ENCODE measurements at regions not wholly inside any gene's neighbourhood (a gene's known extent, or its start where the extent isn't known, plus 50 kb on each side); places are given as distances from the start of the nearest gene placed in this dataset.

DNA sequence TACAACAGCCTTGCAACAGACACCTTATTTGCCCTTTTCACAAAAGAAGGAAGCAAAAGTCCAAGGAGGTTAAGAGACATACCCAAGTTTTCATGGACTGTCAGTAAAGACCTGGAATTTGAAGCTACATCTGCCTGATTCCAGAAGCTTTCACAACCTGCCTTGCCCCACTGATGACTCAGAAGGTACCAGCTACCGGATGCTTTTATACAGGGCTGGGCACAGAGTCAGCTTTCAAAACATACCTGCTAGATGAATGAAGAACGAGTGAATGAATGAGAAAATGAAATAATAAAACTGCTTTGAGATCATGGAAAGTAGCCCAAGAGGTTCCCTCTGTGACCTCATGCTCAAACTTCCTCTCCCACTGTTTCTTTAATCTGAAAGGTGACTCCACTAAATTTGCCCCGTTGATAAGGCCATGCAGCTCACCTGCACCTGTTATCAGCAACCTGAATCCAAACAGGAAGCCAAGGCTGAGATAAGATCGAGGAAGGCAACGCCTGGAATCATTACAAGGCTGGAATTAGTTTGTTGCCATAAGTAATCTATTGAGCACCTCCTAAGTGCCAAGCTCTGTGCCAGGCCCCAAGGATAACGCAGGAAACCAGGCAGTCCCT lies 151.5 kb downstream of the WDR11 start:
- TF ChIP-seq, protein P1, sequence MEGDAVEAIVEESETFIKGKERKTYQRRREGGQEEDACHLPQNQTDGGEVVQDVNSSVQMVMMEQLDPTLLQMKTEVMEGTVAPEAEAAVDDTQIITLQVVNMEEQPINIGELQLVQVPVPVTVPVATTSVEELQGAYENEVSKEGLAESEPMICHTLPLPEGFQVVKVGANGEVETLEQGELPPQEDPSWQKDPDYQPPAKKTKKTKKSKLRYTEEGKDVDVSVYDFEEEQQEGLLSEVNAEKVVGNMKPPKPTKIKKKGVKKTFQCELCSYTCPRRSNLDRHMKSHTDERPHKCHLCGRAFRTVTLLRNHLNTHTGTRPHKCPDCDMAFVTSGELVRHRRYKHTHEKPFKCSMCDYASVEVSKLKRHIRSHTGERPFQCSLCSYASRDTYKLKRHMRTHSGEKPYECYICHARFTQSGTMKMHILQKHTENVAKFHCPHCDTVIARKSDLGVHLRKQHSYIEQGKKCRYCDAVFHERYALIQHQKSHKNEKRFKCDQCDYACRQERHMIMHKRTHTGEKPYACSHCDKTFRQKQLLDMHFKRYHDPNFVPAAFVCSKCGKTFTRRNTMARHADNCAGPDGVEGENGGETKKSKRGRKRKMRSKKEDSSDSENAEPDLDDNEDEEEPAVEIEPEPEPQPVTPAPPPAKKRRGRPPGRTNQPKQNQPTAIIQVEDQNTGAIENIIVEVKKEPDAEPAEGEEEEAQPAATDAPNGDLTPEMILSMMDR (IDR thresholded peaks at IDR 0.05), result no peak
- TF ChIP-seq EZH2 (IDR thresholded peaks at IDR 0.05; ENCODE audit: borderline replicate concordance, insufficient read depth, low read depth, low read length, poor library complexity, severe bottlenecking), result no peak

Measured in B cell (primary cell).